ENCODE measurements at regions not wholly inside any gene's neighbourhood (a gene's known extent, or its start where the extent isn't known, plus 50 kb on each side); places are given as distances from the start of the nearest gene placed in this dataset.

- H3K36me3 ChIP-seq (ENCODE audit: control insufficient read depth, insufficient read depth, low read length) = no peaks in the 10 kb centered on the region
- H3K4me3 ChIP-seq (ENCODE audit: low read depth, low read length) = no peak overlapping the region
- no peak for DNase-seq (ENCODE audit: low read depth)
- no peak for TF ChIP-seq CTCF (IDR thresholded peaks at IDR 0.05; ENCODE audit: insufficient read depth, low read length, poor library complexity, severe bottlenecking)
- no peaks in the 10 kb centered on the region for H3K27me3 ChIP-seq (ENCODE audit: control insufficient read depth, insufficient read depth, low read length)
Measured at GRCh38 chr6:134738211-134738885, 211.6 kb downstream of the ALDH8A1 start.

- DNase-seq (ENCODE audit: low read depth) = no peak
- no peaks in the 10 kb centered on the region for H3K36me3 ChIP-seq (ENCODE audit: control insufficient read depth, insufficient read depth, low read length)
- TF ChIP-seq CTCF (IDR thresholded peaks at IDR 0.05; ENCODE audit: insufficient read depth, low read length, poor library complexity, severe bottlenecking) = no peak
- no peaks in the 10 kb centered on the region for H3K27me3 ChIP-seq (ENCODE audit: control insufficient read depth, insufficient read depth, low read length)
- no peak overlapping the region for H3K4me3 ChIP-seq (ENCODE audit: low read depth, low read length)
Measured at GRCh38 chr6:134735461-134735860, 214.4 kb downstream of the ALDH8A1 start.

- DNase-seq (ENCODE audit: low read depth) = no peak
- no peak overlapping the region for H3K4me3 ChIP-seq (ENCODE audit: low read depth, low read length)
- no peak for TF ChIP-seq CTCF (IDR thresholded peaks at IDR 0.05; ENCODE audit: insufficient read depth, low read length, poor library complexity, severe bottlenecking)
- H3K36me3 ChIP-seq (ENCODE audit: control insufficient read depth, insufficient read depth, low read length) = no peaks in the 10 kb centered on the region
- no peaks in the 10 kb centered on the region for H3K27me3 ChIP-seq (ENCODE audit: control insufficient read depth, insufficient read depth, low read length)
Measured at GRCh38 chr6:134734312-134734869, 215.5 kb downstream of the ALDH8A1 start.

GRCh38 chr6:134733801-134734200, 216.1 kb downstream of the ALDH8A1 start:
- TF ChIP-seq CTCF (IDR thresholded peaks at IDR 0.05; ENCODE audit: insufficient read depth, low read length, poor library complexity, severe bottlenecking) = no peak
- Histone ChIP-seq H3K4me3 (ENCODE audit: low read depth, low read length) (no peak overlapping the region), H3K27me3 (ENCODE audit: control insufficient read depth, insufficient read depth, low read length) (no peaks in the 10 kb centered on the region), H3K36me3 (ENCODE audit: control insufficient read depth, insufficient read depth, low read length) (no peaks in the 10 kb centered on the region)
- no peak for DNase-seq (ENCODE audit: low read depth)

- TF ChIP-seq CTCF (IDR thresholded peaks at IDR 0.05; ENCODE audit: insufficient read depth, low read length, poor library complexity, severe bottlenecking) = no peak
- Histone ChIP-seq H3K4me3 (ENCODE audit: low read depth, low read length) (no peak overlapping the region), H3K27me3 (ENCODE audit: control insufficient read depth, insufficient read depth, low read length) (no peaks in the 10 kb centered on the region), H3K36me3 (ENCODE audit: control insufficient read depth, insufficient read depth, low read length) (no peaks in the 10 kb centered on the region)
- no peak for DNase-seq (ENCODE audit: low read depth)
Measured at GRCh38 chr6:134732763-134733162, 217.1 kb downstream of the ALDH8A1 start.

- no peaks in the 10 kb centered on the region for H3K27me3 ChIP-seq (ENCODE audit: control insufficient read depth, insufficient read depth, low read length)
- H3K36me3 ChIP-seq (ENCODE audit: control insufficient read depth, insufficient read depth, low read length) = no peaks in the 10 kb centered on the region
- no peak for TF ChIP-seq CTCF (IDR thresholded peaks at IDR 0.05; ENCODE audit: insufficient read depth, low read length, poor library complexity, severe bottlenecking)
- no peak overlapping the region for H3K4me3 ChIP-seq (ENCODE audit: low read depth, low read length)
- DNase-seq (ENCODE audit: low read depth) = no peak
Measured at GRCh38 chr6:134731615-134732014, 218.3 kb downstream of the ALDH8A1 start.
